VCaP (cell line): ENCODE measurements at regions not wholly inside any gene's neighbourhood (a gene's known extent, or its start where the extent isn't known, plus 50 kb on each side); places are given as distances from the start of the nearest gene placed in this dataset.

Source experiments
- H3K27ac ChIP-seq: fragments of 450-650 bp; 2 replicates; pipeline ENCODE4 v1.5.1; 2017
- CTCF ChIP-seq: fragments of 450-650 bp; conservative IDR thresholded peaks from 2 replicates; pipeline ENCODE4 v1.5.1; 2017; ENCODE audit warnings: mild to moderate bottlenecking, moderate library complexity

DNA sequence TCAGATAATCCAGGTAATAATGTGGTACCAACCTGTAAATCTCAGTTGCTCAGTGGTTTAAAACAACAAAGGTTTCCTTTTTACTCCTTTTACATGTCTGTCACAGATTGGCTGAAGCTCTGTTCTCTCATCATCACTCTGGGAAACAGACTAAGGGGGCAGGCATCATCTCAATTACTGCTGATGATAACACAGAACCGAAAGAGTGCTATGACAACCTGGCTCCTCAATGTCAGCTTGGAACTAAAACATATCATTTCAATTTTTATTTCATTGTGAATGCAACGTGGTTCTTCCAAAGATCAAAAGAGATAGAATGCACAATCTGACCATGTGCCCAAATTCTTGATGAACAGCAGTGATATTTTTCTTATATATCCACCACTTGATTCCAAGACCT is 1315.0 kb upstream of the CDH2 start:
- TF ChIP-seq CTCF, result no peak

DNA sequence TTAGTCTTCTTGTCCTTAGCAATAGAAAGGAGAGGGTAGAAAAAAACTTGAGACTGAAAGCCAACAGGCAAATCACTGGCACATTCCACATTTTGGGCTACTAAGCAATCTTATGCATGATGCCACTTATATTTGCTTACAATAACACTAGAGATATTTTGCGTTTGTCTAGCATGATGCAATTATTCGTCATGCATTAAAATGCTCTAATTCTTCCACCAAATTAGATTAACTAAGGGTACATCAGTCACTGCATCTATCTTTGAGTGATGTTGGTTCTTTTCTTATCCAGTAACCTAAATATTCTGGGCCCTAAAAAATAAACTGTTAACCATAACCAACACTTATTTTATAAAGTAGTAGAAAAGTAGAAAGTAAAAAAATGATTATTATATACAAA is 1311.7 kb upstream of the CDH2 start:
- TF ChIP-seq CTCF, result no peak
- no peak overlapping the region for H3K27ac ChIP-seq

More for the DNA sequence above, 1315.0 kb upstream of the CDH2 start:
- no peak overlapping the region for H3K27ac ChIP-seq

DNA sequence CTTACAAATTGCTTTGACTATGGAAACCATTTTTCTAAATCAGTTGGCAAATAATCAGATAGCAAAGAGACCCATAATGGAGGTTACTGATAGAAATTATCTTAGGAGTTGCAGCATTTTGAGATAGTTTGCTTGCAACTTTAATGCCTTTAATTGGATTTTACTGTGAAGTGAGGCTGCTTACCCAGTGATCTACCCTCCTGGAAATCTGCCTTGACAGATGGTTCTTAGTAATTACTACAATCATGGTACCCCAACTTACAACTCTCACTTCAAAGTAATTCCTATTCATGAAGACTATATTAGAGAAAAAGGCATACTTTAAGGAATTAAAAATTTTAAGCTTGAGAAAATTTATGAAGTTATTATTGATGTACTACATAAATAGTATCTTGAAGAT is 1288.6 kb upstream of the CDH2 start:
- TF ChIP-seq CTCF, result no peak

DNA sequence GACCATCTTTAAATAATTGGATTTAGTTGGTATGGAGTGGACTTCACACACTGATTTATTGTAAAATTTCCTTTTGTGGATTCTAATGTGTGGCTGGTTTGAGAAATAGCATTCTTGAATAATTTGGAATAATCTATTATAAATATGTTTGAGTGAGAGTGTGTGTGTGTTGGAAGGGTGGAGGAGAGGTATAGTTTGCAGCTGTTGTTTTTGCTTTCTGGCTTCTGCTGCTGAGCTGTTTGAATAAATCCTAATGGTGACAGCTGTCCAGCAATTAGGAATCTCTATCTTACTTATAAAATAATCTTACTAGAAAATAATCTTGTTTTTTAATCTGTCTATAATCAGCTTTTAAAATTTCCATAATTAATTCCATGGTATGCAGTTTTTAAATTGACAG is 1283.0 kb upstream of the CDH2 start:
- no peak overlapping the region for H3K27ac ChIP-seq
- no peak for TF ChIP-seq CTCF

More for the DNA sequence above, 1288.6 kb upstream of the CDH2 start:
- H3K27ac ChIP-seq, result no peak overlapping the region

GRCh38 chr18:29457316-29457889 is 1280.5 kb upstream of the CDH2 start:
- no peak for TF ChIP-seq CTCF
- H3K27ac ChIP-seq, result no peak overlapping the region

- no peak for TF ChIP-seq CTCF
- no peak overlapping the region for H3K27ac ChIP-seq
Observed at GRCh38 chr18:29449424-29449823, 1272.5 kb upstream of the CDH2 start.

GRCh38 chr18:29439398-29439797 is 1262.5 kb upstream of the CDH2 start:
- H3K27ac ChIP-seq, result no peak overlapping the region
- TF ChIP-seq CTCF, result peak; percentile 25
